ENCODE measurements at regions not wholly inside any gene's neighbourhood (a gene's known extent, or its start where the extent isn't known, plus 50 kb on each side); places are given as distances from the start of the nearest gene placed in this dataset.

DNA sequence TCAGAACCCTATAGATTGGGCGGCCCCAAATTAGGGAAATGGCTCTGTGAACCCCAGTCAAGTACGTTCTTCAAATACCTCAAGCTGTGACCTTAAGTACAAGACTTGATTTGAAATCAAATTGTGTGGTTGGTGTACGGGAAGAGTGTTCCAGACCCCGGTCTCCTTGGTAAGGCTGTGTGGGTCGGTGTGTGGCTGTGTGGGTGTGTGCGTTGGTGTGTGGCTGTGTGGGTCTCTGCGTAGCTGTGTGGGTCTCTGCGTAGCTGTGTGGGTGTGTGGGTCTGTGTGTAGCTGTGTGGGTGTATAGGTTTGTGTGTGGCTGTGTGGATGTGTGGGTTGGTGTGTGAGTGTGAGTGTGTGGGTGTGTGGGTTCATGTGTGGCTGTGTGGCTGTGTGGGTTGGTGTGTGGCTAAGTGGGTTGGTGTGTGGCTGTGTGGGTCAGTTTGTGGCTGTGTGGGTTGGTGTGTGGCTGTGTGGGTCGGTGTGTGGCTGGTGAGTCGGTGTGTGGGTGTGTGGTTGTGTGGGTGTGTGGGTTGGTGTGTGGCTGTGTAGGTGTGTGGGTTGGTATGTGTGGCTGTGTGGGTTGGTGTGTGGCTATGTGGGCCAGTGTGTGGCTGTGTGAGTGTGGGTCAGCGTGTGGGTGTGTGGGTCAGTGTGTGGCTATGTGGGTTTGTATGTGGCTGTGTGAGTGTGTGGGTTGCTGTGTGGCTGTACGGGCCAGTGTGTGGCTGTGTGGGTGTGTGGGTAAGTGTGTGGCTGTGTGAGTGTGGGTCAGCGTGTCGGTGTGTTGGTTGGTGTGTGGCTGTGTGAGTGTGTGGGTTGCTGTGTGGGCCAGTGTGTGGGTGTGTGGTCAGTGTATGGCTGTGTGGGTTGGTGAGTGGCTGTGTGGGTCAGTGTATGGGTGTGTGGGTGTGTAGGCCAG, 238.7 kb upstream of the ZFHX3 start:
- no peak for TF ChIP-seq POLR2AphosphoS5 (IDR thresholded peaks at IDR 0.05)
- TF ChIP-seq, protein P1, sequence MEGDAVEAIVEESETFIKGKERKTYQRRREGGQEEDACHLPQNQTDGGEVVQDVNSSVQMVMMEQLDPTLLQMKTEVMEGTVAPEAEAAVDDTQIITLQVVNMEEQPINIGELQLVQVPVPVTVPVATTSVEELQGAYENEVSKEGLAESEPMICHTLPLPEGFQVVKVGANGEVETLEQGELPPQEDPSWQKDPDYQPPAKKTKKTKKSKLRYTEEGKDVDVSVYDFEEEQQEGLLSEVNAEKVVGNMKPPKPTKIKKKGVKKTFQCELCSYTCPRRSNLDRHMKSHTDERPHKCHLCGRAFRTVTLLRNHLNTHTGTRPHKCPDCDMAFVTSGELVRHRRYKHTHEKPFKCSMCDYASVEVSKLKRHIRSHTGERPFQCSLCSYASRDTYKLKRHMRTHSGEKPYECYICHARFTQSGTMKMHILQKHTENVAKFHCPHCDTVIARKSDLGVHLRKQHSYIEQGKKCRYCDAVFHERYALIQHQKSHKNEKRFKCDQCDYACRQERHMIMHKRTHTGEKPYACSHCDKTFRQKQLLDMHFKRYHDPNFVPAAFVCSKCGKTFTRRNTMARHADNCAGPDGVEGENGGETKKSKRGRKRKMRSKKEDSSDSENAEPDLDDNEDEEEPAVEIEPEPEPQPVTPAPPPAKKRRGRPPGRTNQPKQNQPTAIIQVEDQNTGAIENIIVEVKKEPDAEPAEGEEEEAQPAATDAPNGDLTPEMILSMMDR (IDR thresholded peaks at IDR 0.05 in 8 of 11, conservative IDR thresholded peaks at IDR 0.05 in 3 of 11) = no peak
- TF ChIP-seq POLR2A (IDR thresholded peaks at IDR 0.05) = no peak

Measured in spleen (tissue), 7 donors.